ENCODE measurements at regions not wholly inside any gene's neighbourhood (a gene's known extent, or its start where the extent isn't known, plus 50 kb on each side); places are given as distances from the start of the nearest gene placed in this dataset.
A peak's percentile ranks its signal among the peaks of the same experiment; 100 is the strongest.

- peak overlapping the region; percentile 47 for H3K4me3 ChIP-seq (ENCODE audit: low read length)
- H3K9me3 ChIP-seq (ENCODE audit: insufficient read depth, low read length) = peaks cover 4% of the 10 kb centered on the region; the same call in 1 of the 2 replicates
- H3K27ac ChIP-seq (ENCODE audit: low read length) = peak overlapping the region; percentile 99
- H4K20me1 ChIP-seq (ENCODE audit: insufficient read depth, low read length) = no peaks in the 10 kb centered on the region
- H2AFZ ChIP-seq (ENCODE audit: low read depth, low read length) = peak overlapping the region; percentile 0; the same call in 1 of the 2 replicates
- peaks cover 16% of the 10 kb centered on the region for H3K79me2 ChIP-seq (ENCODE audit: low read length)
- peaks cover 78% of the 10 kb centered on the region for H3K4me1 ChIP-seq (ENCODE audit: low read length)
- no peak for TF ChIP-seq EZH2phosphoT487 (IDR thresholded peaks at IDR 0.05; ENCODE audit: low read depth)
- TF ChIP-seq CTCF (IDR thresholded peaks at IDR 0.05; ENCODE audit: low read depth, low read length) = no peak
- H3K9ac ChIP-seq (ENCODE audit: low read length) = peak overlapping the region; percentile 65
- peaks cover 11% of the 10 kb centered on the region for H3K36me3 ChIP-seq (replicated peaks; ENCODE audit: low read depth, low read length)
- H3K4me2 ChIP-seq (ENCODE audit: low read length) = peak overlapping the region; percentile 75
- no peaks in the 10 kb centered on the region for H3K27me3 ChIP-seq (ENCODE audit: low read depth, low read length)
These were observed 60.2 kb upstream of the CYSLTR2 start for GRCh38 chr13:48593536-48593935.

- Histone ChIP-seq H2AFZ (ENCODE audit: low read depth, low read length) (no peak overlapping the region), H3K4me1 (ENCODE audit: low read length) (peaks cover 71% of the 10 kb centered on the region), H4K20me1 (ENCODE audit: insufficient read depth, low read length) (no peaks in the 10 kb centered on the region), H3K9me3 (ENCODE audit: insufficient read depth, low read length) (no peaks in the 10 kb centered on the region), H3K4me3 (ENCODE audit: low read length) (peak overlapping the region; percentile 47), H3K27me3 (ENCODE audit: low read depth, low read length) (no peaks in the 10 kb centered on the region), H3K79me2 (ENCODE audit: low read length) (peaks cover 9% of the 10 kb centered on the region; the same call in 1 of the 2 replicates), H3K36me3 (replicated peaks; ENCODE audit: low read depth, low read length) (peaks cover 6% of the 10 kb centered on the region), H3K9ac (ENCODE audit: low read length) (peak overlapping the region; percentile 65), H3K27ac (ENCODE audit: low read length) (peak overlapping the region; percentile 99), H3K4me2 (ENCODE audit: low read length) (peak overlapping the region; percentile 75)
- no peak for TF ChIP-seq EZH2phosphoT487 (IDR thresholded peaks at IDR 0.05; ENCODE audit: low read depth)
- no peak for TF ChIP-seq CTCF (IDR thresholded peaks at IDR 0.05; ENCODE audit: low read depth, low read length)
These were observed 59.5 kb upstream of the CYSLTR2 start for GRCh38 chr13:48594096-48594815.

- Histone ChIP-seq H3K9ac (ENCODE audit: low read length) (peak overlapping the region; percentile 62), H3K9me3 (ENCODE audit: insufficient read depth, low read length) (no peaks in the 10 kb centered on the region), H3K27ac (ENCODE audit: low read length) (peak overlapping the region; percentile 99)
These were observed 58.0 kb upstream of the CYSLTR2 start for GRCh38 chr13:48595431-48596429.

More at GRCh38 chr13:48595431-48596429, 58.0 kb upstream of the CYSLTR2 start:
- no peaks in the 10 kb centered on the region for H3K27me3 ChIP-seq (ENCODE audit: low read depth, low read length)
- 0 out of 2 replicates have a peak overlapping the region, but pooled peaks have one; percentile 2 for H3K4me3 ChIP-seq (ENCODE audit: low read length)
- H2AFZ ChIP-seq (ENCODE audit: low read depth, low read length) = peak overlapping the region; percentile 84
- H3K79me2 ChIP-seq (ENCODE audit: low read length) = no peaks in the 10 kb centered on the region
- H3K4me2 ChIP-seq (ENCODE audit: low read length) = peak overlapping the region; percentile 75
- H4K20me1 ChIP-seq (ENCODE audit: insufficient read depth, low read length) = no peaks in the 10 kb centered on the region
- TF ChIP-seq CTCF (IDR thresholded peaks at IDR 0.05; ENCODE audit: low read depth, low read length) (peak; percentile 99), EZH2phosphoT487 (IDR thresholded peaks at IDR 0.05; ENCODE audit: low read depth) (no peak)
- peaks cover 56% of the 10 kb centered on the region for H3K4me1 ChIP-seq (ENCODE audit: low read length)
- no peaks in the 10 kb centered on the region for H3K36me3 ChIP-seq (replicated peaks; ENCODE audit: low read depth, low read length)

Data from OCI-LY3 (cell line).